Left ventricle myocardium superior (tissue), 1 donor: ENCODE measurements at regions not wholly inside any gene's neighbourhood (a gene's known extent, or its start where the extent isn't known, plus 50 kb on each side); places are given as distances from the start of the nearest gene placed in this dataset.

Experiments used
- ATAC-seq: fragments of 200-7000 bp; cut with Tn5 transposase; one replicate; pipeline ENCODE4 v1.9.1; 2020; ENCODE audit warnings: mild to moderate bottlenecking, moderate library complexity
- DNase-seq: peaks from one replicate; pipeline ENCODE4 v3.0.0-alpha.2; 2020
- intact Hi-C: fragments of 100-400 bp; cut with micrococcal nuclease; formaldehyde crosslinking; loops from one replicate; pipeline ENCODE4 v1.11.0; 2022
- donor health status: DM: no; HTN: yes; CAD: no; lungs with severe emphysema.

GRCh38 chr10:131778842-131779241, 122.0 kb upstream of the PPP2R2D start:
- intact Hi-C loops = no loop called here

DNA sequence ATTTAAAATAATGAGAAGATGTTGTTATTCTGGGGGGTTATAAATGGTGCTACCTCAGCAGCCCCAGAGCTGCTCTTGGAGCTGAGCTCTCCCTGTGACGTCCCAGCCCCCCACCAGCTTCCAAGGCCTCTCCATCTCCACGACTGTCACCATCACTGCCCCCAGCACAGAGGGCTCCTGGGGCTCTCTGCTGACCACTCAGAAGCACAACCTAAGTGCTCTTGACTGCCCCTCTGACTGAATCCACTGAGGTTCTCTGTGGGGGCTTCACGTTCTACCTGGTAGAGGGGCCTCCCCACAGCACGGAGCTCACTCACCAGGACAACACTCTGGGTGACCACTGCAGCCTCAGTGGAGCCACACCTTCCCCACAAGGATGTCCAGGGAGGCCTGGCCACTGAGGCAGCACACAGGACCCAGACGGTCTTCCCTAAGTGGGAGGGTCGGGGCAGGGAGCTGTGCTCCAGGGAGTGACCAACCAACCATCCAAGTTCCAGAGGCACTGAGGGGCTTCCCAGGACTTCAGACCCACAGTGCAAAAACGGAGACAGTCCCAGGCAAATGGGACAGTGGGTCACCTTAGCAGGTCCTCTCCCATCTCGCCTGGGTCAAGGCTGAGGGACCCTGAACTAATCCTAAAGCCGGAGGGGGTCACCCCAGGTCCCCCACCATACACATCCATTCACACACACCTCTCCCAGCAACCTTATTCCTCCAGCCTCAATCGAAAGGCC, 121.0 kb upstream of the PPP2R2D start:
- no peak for ATAC-seq
- intact Hi-C loops = loop anchor here (10.0 kb wide), 1 partner anchor 1585 kb away; no protein-coding TSS in a partner anchor

More at GRCh38 chr10:131778842-131779241, 122.0 kb upstream of the PPP2R2D start:
- DNase-seq = no peak
- no peak for ATAC-seq

GRCh38 chr10:131781076-131781475, 119.7 kb upstream of the PPP2R2D start:
- DNase-seq = no peak
- ATAC-seq = no peak
- intact Hi-C loops = loop anchor here (10.0 kb wide), 1 partner anchor 1586 kb away; no protein-coding TSS in a partner anchor

More for the DNA sequence above, 121.0 kb upstream of the PPP2R2D start:
- DNase-seq = no peak

GRCh38 chr10:131781791-131782190, 119.0 kb upstream of the PPP2R2D start:
- ATAC-seq = no peak
- intact Hi-C loops = loop anchor here (10.0 kb wide), 1 partner anchor 1587 kb away; no protein-coding TSS in a partner anchor
- DNase-seq = no peak

GRCh38 chr10:131784363-131785120, 116.3 kb upstream of the PPP2R2D start:
- intact Hi-C loops = loop anchor here (10.0 kb wide), 1 partner anchor 1590 kb away; no protein-coding TSS in a partner anchor
- DNase-seq (no peak), ATAC-seq (no peak)

DNA sequence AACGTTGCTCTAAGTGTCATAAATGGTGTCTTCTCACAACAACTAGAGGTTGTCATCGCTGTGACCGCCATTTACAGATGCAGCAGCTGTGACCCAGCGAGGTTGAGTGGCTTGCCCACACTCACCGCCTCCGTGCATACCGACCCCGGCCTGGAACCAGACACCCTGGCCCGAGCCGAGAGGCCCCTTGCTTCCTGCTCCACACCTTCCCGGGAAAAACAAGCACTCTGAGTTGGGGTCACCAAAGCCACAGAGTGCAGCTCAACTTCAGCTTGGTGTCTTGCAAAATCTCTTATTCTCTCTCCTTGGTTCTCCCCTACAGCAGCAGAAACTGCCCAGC, 115.7 kb upstream of the PPP2R2D start:
- ATAC-seq (no peak), DNase-seq (no peak)
- intact Hi-C loops = loop anchor here (10.0 kb wide), 1 partner anchor 1590 kb away; no protein-coding TSS in a partner anchor

GRCh38 chr10:131786756-131787605, 113.8 kb upstream of the PPP2R2D start:
- no peak for DNase-seq
- intact Hi-C loops = loop anchor here (10.0 kb wide), 1 partner anchor 1592 kb away; no protein-coding TSS in a partner anchor
- no peak for ATAC-seq

DNA sequence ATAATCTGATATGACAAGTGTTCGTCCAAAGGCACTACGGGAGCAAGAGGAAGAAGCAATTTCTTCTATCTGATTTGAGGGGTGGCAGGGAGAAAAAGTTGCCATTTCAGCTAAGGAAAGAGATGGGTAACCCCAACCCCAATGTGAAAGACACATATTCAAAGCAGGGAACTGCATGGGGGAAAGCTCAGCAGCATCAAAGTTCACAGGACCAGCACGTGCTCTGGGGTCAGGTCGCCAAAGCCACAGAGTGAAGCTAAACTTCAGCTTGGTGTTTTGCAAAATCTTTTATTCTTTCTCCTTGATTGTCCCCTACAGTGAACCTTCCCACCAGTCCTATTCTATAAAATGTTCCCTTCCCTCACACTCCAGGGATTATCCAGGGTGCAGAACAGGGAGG, 112.8 kb upstream of the PPP2R2D start:
- no peak for DNase-seq
- intact Hi-C loops = loop anchor here (10.0 kb wide), 1 partner anchor 1593 kb away; no protein-coding TSS in a partner anchor
- ATAC-seq = no peak

GRCh38 chr10:131788386-131788785, 112.4 kb upstream of the PPP2R2D start:
- ATAC-seq (no peak), DNase-seq (no peak)
- intact Hi-C loops = loop anchor here (10.0 kb wide), 1 partner anchor 1594 kb away; no protein-coding TSS in a partner anchor

GRCh38 chr10:131789516-131789915, 111.3 kb upstream of the PPP2R2D start:
- intact Hi-C loops = loop anchor here (10.0 kb wide), 1 partner anchor 1595 kb away; no protein-coding TSS in a partner anchor
- DNase-seq (no peak), ATAC-seq (no peak)

DNA sequence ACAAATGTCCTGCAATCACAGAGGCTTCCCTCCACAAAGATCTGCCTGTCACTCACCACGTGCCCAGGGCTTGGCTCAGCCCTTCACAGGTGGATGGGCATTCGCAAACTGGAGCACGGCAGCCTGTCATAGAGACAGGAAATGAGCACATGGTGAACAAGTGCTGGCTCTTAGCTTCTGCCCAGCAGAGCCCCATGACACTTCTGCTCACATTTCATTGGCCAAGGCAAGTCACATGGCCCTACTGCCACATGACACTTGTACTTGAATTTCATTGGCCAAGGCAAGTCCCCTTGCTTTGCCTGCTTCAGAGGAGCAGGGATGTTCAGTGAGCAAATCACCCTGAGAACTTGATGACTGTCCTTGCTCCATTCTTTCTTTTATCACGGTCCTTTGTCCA, 110.8 kb upstream of the PPP2R2D start:
- ATAC-seq (no peak), DNase-seq (no peak)
- intact Hi-C loops = no loop called here

GRCh38 chr10:131792011-131792651, 108.7 kb upstream of the PPP2R2D start:
- intact Hi-C loops = no loop called here
- DNase-seq = no peak
- no peak for ATAC-seq

DNA sequence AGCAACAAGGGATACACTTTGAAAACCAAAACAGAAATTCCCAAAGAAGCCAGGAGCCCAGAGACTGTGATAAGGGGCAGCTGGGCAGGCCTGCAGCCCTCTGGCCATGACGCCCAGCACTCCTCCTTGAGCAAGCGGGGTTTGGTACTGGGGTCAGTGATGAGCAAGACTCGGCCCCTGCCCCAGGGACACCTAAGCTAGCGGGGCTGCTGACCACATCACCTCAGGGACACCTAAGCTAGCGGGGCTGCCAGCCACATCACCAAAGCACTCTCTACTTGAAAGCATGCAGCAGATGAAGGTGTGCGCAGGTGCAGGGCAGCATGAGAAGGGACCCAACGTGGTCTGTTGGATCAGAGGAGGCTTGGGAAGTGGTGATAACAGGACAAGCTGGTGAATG, 108.0 kb upstream of the PPP2R2D start:
- DNase-seq (no peak), ATAC-seq (no peak)
- intact Hi-C loops = no loop called here

DNA sequence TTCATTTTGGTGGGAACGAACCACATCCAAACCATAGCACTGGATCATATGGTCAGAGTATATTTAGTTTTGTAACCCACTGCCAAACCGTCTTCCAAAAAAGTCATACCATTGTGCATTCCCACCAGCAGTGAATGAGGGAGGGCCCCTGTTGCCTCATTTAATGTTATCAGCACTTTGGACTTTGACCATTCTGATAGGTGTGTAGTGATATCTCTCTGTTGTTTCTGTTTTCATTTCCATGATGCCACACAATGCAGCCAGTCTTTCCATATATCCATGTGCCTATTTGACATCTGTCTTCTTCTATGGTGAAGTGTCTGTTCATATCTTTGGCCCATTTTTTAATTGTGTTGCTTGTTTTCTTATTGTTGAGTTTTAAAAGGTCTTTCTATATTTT, 105.0 kb upstream of the PPP2R2D start:
- ATAC-seq (no peak), DNase-seq (no peak)
- intact Hi-C loops = no loop called here

DNA sequence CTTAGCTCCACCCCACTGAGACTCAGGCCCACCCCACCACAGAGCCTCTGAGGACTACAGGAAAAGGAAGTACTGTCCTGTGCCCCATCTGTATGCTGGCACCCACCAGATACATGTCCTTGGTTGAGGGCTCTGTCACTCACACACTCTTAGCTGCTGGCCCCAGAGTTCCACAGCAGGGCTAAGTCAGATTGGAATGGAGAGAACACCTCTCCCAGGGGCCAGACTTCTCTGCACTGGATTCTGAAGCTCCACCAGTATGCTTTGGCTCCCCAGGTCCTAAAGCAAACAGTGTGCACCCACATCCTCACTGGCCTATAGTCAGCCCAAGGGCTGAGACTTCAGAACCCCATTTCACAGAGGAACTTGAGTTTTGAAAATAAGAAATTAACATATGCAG, 103.2 kb upstream of the PPP2R2D start:
- intact Hi-C loops = no loop called here
- DNase-seq (no peak), ATAC-seq (no peak)

DNA sequence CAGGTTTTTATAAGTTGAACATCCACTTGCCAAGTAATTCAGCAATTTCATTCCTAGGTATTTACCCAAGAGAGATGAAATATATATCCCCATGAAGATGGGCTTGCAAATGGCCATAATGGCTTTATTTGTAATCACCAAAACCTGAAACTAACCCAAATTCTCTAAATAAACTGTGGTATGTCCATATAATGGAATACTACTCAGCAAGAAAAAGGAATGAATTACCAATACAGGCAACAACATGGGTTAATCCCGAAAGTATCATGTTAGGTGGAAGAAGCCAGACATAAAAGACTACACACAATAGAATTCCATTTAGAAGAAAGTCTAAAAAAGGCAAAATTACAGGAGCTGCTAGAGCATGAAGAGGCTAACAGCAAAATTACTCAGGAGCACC, 101.4 kb upstream of the PPP2R2D start:
- intact Hi-C loops = no loop called here
- DNase-seq = no peak
- no peak for ATAC-seq

GRCh38 chr10:131802156-131802915, 98.5 kb upstream of the PPP2R2D start:
- no peak for ATAC-seq
- intact Hi-C loops = no loop called here
- no peak for DNase-seq

- DNase-seq (no peak), ATAC-seq (no peak)
- intact Hi-C loops = no loop called here
Observed at GRCh38 chr10:131802996-131803395, 97.8 kb upstream of the PPP2R2D start.
